ENCODE measurements at regions not wholly inside any gene's neighbourhood (a gene's known extent, or its start where the extent isn't known, plus 50 kb on each side); places are given as distances from the start of the nearest gene placed in this dataset.
A peak's percentile ranks its signal among the peaks of the same experiment; 100 is the strongest.

GRCh38 chr7:156479596-156479995 is 161.0 kb upstream of the RNF32 start:
- H3K27me3 ChIP-seq (replicated peaks; ENCODE audit: insufficient read depth) = no peaks in the 10 kb centered on the region
- no peaks in the 10 kb centered on the region for H3K4me1 ChIP-seq (ENCODE audit: insufficient read depth)
- in situ Hi-C loops (cut with MboI) = no loop called here
- no peaks in the 10 kb centered on the region for H4K20me1 ChIP-seq (ENCODE audit: insufficient read depth)
- H3K4me2 ChIP-seq (ENCODE audit: unreplicated experiment) = no peak overlapping the region
- H3K9ac ChIP-seq = no peak overlapping the region
- no peak for DNase-seq
- H3K9me3 ChIP-seq (ENCODE audit: low read depth) = no peaks in the 10 kb centered on the region
- 5 to 31% methylated on average over 2 of the region's 2 CpGs for WGBS, 2 experiments (ENCODE audit: low coverage in 1 of 2, low lambda C conversion rate in 2 of 2, missing lambda C conversion rate in 2 of 2)
- no peak overlapping the region for H3K27ac ChIP-seq
- TF ChIP-seq EZH2 (IDR thresholded peaks at IDR 0.05; ENCODE audit: insufficient read depth, poor library complexity, severe bottlenecking) = no peak
- H3K36me3 ChIP-seq (ENCODE audit: low read depth) = no peaks in the 10 kb centered on the region
- H3K9me2 ChIP-seq (ENCODE audit: insufficient read depth) = no peaks in the 10 kb centered on the region
- H3K79me2 ChIP-seq (ENCODE audit: insufficient read depth) = no peaks in the 10 kb centered on the region
- H2AFZ ChIP-seq = no peak overlapping the region
- no peak overlapping the region for H3K4me3 ChIP-seq
- no peaks in the 10 kb centered on the region for H3F3A ChIP-seq (ENCODE audit: insufficient read depth)

- H3K4me3 ChIP-seq = no peak overlapping the region
- no peak overlapping the region for H3K27ac ChIP-seq
- DNase-seq = no peak
- H3K79me2 ChIP-seq (ENCODE audit: insufficient read depth) = no peaks in the 10 kb centered on the region
- no peaks in the 10 kb centered on the region for H3K36me3 ChIP-seq (ENCODE audit: low read depth)
- H3K4me2 ChIP-seq (ENCODE audit: unreplicated experiment) = no peak overlapping the region
- H2AFZ ChIP-seq = no peak overlapping the region
- TF ChIP-seq EZH2 (IDR thresholded peaks at IDR 0.05; ENCODE audit: insufficient read depth, poor library complexity, severe bottlenecking) (no peak), EZH2phosphoT487 (IDR thresholded peaks at IDR 0.05; ENCODE audit: insufficient read depth, low read depth) (no peak)
- H3F3A ChIP-seq (ENCODE audit: insufficient read depth) = no peaks in the 10 kb centered on the region
- no peaks in the 10 kb centered on the region for H3K4me1 ChIP-seq (ENCODE audit: insufficient read depth)
- H3K27me3 ChIP-seq (replicated peaks; ENCODE audit: insufficient read depth) = no peaks in the 10 kb centered on the region
- no peaks in the 10 kb centered on the region for H3K9me2 ChIP-seq (ENCODE audit: insufficient read depth)
- in situ Hi-C loops (cut with MboI) = no loop called here
- no peak overlapping the region for H3K9ac ChIP-seq
- 21 to 28% methylated on average over 5 to 9 of the region's 11 CpGs for WGBS, 2 experiments (ENCODE audit: low coverage in 1 of 2, low lambda C conversion rate in 2 of 2, missing lambda C conversion rate in 2 of 2)
- H3K9me3 ChIP-seq (ENCODE audit: low read depth) = no peaks in the 10 kb centered on the region
- H4K20me1 ChIP-seq (ENCODE audit: insufficient read depth) = no peaks in the 10 kb centered on the region
Observed at GRCh38 chr7:156478486-156478885, 162.1 kb upstream of the RNF32 start.

- H3K4me2 ChIP-seq (ENCODE audit: unreplicated experiment) = no peak overlapping the region
- 8 to 11% methylated on average over 5 of the region's 5 CpGs for WGBS, 2 experiments (ENCODE audit: low coverage in 1 of 2, low lambda C conversion rate in 2 of 2, missing lambda C conversion rate in 2 of 2)
Observed at GRCh38 chr7:156475666-156476065, 164.9 kb upstream of the RNF32 start.

GRCh38 chr7:156475179-156475578 is 165.4 kb upstream of the RNF32 start:
- no peak overlapping the region for H2AFZ ChIP-seq
- in situ Hi-C loops (cut with MboI) = no loop called here

More at GRCh38 chr7:156475666-156476065, 164.9 kb upstream of the RNF32 start:
- Histone ChIP-seq H4K20me1 (ENCODE audit: insufficient read depth) (no peaks in the 10 kb centered on the region), H3K9me2 (ENCODE audit: insufficient read depth) (no peaks in the 10 kb centered on the region), H3K9ac (no peak overlapping the region), H3F3A (ENCODE audit: insufficient read depth) (no peaks in the 10 kb centered on the region), H3K9me3 (ENCODE audit: low read depth) (no peaks in the 10 kb centered on the region), H3K4me3 (no peak overlapping the region), H3K4me1 (ENCODE audit: insufficient read depth) (no peaks in the 10 kb centered on the region), H3K79me2 (ENCODE audit: insufficient read depth) (no peaks in the 10 kb centered on the region), H3K36me3 (ENCODE audit: low read depth) (no peaks in the 10 kb centered on the region), H2AFZ (no peak overlapping the region), H3K27ac (no peak overlapping the region), H3K27me3 (replicated peaks; ENCODE audit: insufficient read depth) (no peaks in the 10 kb centered on the region)
- in situ Hi-C loops (cut with MboI) = no loop called here
- no peak for TF ChIP-seq EZH2phosphoT487 (IDR thresholded peaks at IDR 0.05; ENCODE audit: insufficient read depth, low read depth)
- TF ChIP-seq EZH2 (IDR thresholded peaks at IDR 0.05; ENCODE audit: insufficient read depth, poor library complexity, severe bottlenecking) = no peak
- peak; percentile 52 for DNase-seq

GRCh38 chr7:156474241-156474743 is 166.3 kb upstream of the RNF32 start:
- Histone ChIP-seq H3K4me3 (no peak overlapping the region), H3K36me3 (ENCODE audit: low read depth) (no peaks in the 10 kb centered on the region), H3K9me2 (ENCODE audit: insufficient read depth) (no peaks in the 10 kb centered on the region), H2AFZ (no peak overlapping the region), H3K4me1 (ENCODE audit: insufficient read depth) (no peaks in the 10 kb centered on the region), H3F3A (ENCODE audit: insufficient read depth) (no peaks in the 10 kb centered on the region), H3K27me3 (replicated peaks; ENCODE audit: insufficient read depth) (no peaks in the 10 kb centered on the region), H3K9ac (no peak overlapping the region), H3K79me2 (ENCODE audit: insufficient read depth) (no peaks in the 10 kb centered on the region), H3K9me3 (ENCODE audit: low read depth) (no peaks in the 10 kb centered on the region), H3K27ac (no peak overlapping the region), H4K20me1 (ENCODE audit: insufficient read depth) (no peaks in the 10 kb centered on the region), H3K4me2 (ENCODE audit: unreplicated experiment) (no peak overlapping the region)
- WGBS, 2 experiments (ENCODE audit: low coverage in 1 of 2, low lambda C conversion rate in 2 of 2, missing lambda C conversion rate in 2 of 2) = 29 to 30% methylated on average over 7 of the region's 7 CpGs
- TF ChIP-seq EZH2 (IDR thresholded peaks at IDR 0.05; ENCODE audit: insufficient read depth, poor library complexity, severe bottlenecking) = no peak
- TF ChIP-seq EZH2phosphoT487 (IDR thresholded peaks at IDR 0.05; ENCODE audit: insufficient read depth, low read depth) = no peak
- in situ Hi-C loops (cut with MboI) = no loop called here
- DNase-seq = peak; percentile 52

More at GRCh38 chr7:156475179-156475578, 165.4 kb upstream of the RNF32 start:
- WGBS, 2 experiments (ENCODE audit: low coverage in 1 of 2, low lambda C conversion rate in 2 of 2, missing lambda C conversion rate in 2 of 2) = 23 to 24% methylated on average over 6 of the region's 6 CpGs
- Histone ChIP-seq H3K27me3 (replicated peaks; ENCODE audit: insufficient read depth) (no peaks in the 10 kb centered on the region), H3K9me2 (ENCODE audit: insufficient read depth) (no peaks in the 10 kb centered on the region), H3K79me2 (ENCODE audit: insufficient read depth) (no peaks in the 10 kb centered on the region), H3K4me1 (ENCODE audit: insufficient read depth) (no peaks in the 10 kb centered on the region), H3K36me3 (ENCODE audit: low read depth) (no peaks in the 10 kb centered on the region), H3K27ac (no peak overlapping the region), H3K9ac (no peak overlapping the region), H3K4me2 (ENCODE audit: unreplicated experiment) (no peak overlapping the region), H3K4me3 (no peak overlapping the region), H3F3A (ENCODE audit: insufficient read depth) (no peaks in the 10 kb centered on the region), H3K9me3 (ENCODE audit: low read depth) (no peaks in the 10 kb centered on the region), H4K20me1 (ENCODE audit: insufficient read depth) (no peaks in the 10 kb centered on the region)
- DNase-seq = no peak
- TF ChIP-seq EZH2 (IDR thresholded peaks at IDR 0.05; ENCODE audit: insufficient read depth, poor library complexity, severe bottlenecking) = no peak
- no peak for TF ChIP-seq EZH2phosphoT487 (IDR thresholded peaks at IDR 0.05; ENCODE audit: insufficient read depth, low read depth)

All from GM23248 (cell line).